ENCODE measurements at regions not wholly inside any gene's neighbourhood (a gene's known extent, or its start where the extent isn't known, plus 50 kb on each side); places are given as distances from the start of the nearest gene placed in this dataset.

DNA sequence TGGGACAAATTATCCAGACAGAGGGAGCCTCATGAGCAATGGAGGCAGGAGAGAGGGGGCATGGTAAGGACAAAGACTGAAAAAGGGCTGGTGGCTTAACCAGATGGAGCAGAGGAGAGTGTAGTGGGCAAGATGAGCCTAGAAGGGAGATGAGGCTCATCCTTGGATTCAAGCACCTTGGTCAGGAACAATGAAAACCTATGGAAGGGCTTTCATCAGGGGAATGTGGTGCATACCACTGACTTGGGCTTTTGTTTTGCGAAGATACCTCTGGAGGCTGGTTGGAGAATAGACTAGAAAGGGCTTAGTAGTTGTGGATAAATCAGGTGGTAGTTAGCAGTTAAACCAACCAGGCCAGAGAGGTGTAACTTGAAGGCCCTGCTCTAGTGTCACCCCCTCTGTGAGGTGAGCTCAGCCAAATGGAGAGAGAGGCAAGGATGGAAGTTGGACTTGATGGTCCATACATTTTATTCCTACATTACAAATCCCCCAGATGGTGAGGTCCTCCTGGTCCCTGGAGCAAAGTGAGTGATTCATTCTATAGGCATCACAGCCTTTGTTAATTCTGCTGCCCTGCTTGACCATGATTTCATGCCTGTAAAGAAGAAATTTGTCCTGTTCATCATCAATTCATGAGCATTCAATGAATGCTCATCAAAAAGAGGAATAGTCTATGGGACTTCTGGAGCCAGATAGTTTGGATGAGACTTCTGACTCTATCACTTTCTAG is 264.8 kb upstream of the IGFBP7 start:
- DNase-seq (ENCODE audit: low read depth): no peak
- TF ChIP-seq, protein P1, sequence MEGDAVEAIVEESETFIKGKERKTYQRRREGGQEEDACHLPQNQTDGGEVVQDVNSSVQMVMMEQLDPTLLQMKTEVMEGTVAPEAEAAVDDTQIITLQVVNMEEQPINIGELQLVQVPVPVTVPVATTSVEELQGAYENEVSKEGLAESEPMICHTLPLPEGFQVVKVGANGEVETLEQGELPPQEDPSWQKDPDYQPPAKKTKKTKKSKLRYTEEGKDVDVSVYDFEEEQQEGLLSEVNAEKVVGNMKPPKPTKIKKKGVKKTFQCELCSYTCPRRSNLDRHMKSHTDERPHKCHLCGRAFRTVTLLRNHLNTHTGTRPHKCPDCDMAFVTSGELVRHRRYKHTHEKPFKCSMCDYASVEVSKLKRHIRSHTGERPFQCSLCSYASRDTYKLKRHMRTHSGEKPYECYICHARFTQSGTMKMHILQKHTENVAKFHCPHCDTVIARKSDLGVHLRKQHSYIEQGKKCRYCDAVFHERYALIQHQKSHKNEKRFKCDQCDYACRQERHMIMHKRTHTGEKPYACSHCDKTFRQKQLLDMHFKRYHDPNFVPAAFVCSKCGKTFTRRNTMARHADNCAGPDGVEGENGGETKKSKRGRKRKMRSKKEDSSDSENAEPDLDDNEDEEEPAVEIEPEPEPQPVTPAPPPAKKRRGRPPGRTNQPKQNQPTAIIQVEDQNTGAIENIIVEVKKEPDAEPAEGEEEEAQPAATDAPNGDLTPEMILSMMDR (IDR thresholded peaks at IDR 0.05; ENCODE audit: insufficient read depth, low read length): no peak

DNA sequence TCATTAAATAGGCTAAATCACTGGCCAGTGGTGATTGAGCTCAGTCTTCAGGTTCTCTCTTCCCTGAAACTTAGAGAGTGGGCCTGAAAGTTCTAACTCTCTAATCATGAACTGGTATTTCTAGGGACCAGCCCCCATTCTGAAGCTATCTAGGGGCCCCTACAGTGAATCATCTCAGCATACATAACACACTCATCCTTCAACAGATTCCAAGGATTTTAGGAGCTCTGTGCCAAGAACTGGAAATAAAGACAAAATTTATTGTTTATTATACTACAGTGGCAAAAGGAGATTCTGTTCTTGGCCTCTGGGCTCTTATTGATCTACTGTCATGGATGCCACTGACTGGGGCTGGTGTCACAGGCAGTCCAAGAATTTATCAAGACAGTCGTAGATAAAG is 263.8 kb upstream of the IGFBP7 start:
- peak; percentile 6 for DNase-seq (ENCODE audit: low read depth)
- TF ChIP-seq, protein P1 (IDR thresholded peaks at IDR 0.05; ENCODE audit: insufficient read depth, low read length): no peak

More for the DNA sequence above, 264.8 kb upstream of the IGFBP7 start:
- H3K4me3 ChIP-seq (ENCODE audit: low read depth, low read length): no peak overlapping the region

DNA sequence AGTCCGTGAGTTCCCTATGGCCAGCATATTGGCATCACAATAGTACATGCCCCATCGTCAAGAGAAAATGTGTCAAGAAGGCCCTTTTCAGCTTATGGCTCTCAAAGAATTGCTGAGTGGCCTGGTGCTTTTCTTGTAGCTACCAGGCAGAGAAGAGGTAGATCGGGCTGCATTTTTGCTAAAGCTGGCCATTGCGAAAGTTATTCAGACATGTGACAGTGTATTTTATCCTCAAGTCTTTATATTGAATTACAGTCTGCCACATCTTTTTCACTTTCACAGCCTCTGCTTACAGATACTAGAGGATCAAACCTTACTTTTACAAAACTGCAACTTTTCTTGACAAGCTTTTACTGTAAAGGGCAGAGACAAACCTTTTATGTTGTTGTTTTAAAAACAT is 261.5 kb upstream of the IGFBP7 start:
- DNase-seq (ENCODE audit: low read depth): no peak
- TF ChIP-seq, protein P1 (IDR thresholded peaks at IDR 0.05; ENCODE audit: insufficient read depth, low read length): no peak

More for the DNA sequence above, 263.8 kb upstream of the IGFBP7 start:
- no peak overlapping the region for H3K4me3 ChIP-seq (ENCODE audit: low read depth, low read length)

DNA sequence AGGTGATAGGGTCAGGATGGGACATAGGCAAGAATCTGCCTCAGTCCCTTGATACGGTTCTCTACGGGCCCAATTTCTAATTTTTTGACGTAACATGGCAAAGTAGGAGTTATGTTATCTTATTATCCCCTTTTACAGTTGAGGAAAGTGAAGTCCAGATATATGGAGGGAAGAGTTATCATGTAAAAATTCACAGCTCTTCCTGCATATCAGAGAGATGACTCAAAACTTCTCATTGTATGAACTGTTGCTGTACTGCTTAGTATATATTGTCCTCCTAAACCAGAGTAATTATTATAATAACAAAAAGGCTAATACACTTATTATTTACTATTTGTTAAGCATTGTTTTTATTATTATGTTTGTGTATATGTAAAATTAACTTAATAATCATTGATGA is 260.5 kb upstream of the IGFBP7 start:
- H3K4me3 ChIP-seq (ENCODE audit: low read depth, low read length): no peak overlapping the region
- TF ChIP-seq, protein P1 (IDR thresholded peaks at IDR 0.05; ENCODE audit: insufficient read depth, low read length): no peak
- no peak for DNase-seq (ENCODE audit: low read depth)

More for the DNA sequence above, 261.5 kb upstream of the IGFBP7 start:
- H3K4me3 ChIP-seq (ENCODE audit: low read depth, low read length): no peak overlapping the region

DNA sequence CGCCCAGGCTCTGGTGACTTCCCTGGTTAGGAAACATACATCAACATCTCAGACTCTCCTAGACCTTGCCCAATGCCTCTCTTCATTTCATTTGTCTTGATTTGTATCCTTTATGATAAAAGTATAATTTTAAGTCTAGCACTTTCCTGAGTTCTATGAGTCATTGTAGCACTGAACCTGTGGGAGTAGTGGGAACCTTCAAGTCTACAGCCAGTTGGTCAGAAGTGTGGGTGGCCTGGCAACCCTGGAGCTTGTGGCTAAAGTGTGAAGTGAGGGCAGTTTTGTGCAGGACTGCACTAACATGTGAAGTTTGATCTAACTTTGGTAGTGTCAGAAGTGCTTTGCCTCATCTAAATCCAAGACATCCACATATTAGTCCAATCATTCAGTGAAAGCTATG is 259.3 kb upstream of the IGFBP7 start:
- no peak overlapping the region for H3K4me3 ChIP-seq (ENCODE audit: low read depth, low read length)
- no peak for DNase-seq (ENCODE audit: low read depth)
- TF ChIP-seq, protein P1 (IDR thresholded peaks at IDR 0.05; ENCODE audit: insufficient read depth, low read length): no peak

DNA sequence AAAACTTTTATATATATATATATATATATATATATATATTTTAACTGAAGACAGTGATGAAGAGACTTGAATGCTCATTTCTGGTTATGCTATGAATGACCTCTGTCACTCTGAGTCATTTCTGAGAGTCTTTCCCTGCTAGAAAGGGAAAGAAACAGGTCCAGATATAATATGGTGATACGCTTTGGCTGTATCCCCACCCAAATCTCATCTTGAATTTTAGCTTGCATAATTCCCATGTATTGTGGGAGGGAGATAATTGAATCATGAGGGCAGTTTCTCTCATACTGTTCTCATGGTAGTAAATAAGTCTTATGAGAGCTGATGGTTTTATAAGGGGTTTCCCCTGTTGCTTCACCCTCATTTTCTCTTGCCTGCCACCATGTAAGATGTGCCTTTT is 254.1 kb upstream of the IGFBP7 start:
- no peak overlapping the region for H3K4me3 ChIP-seq (ENCODE audit: low read depth, low read length)
- TF ChIP-seq, protein P1 (IDR thresholded peaks at IDR 0.05; ENCODE audit: insufficient read depth, low read length): no peak
- DNase-seq (ENCODE audit: low read depth): no peak

DNA sequence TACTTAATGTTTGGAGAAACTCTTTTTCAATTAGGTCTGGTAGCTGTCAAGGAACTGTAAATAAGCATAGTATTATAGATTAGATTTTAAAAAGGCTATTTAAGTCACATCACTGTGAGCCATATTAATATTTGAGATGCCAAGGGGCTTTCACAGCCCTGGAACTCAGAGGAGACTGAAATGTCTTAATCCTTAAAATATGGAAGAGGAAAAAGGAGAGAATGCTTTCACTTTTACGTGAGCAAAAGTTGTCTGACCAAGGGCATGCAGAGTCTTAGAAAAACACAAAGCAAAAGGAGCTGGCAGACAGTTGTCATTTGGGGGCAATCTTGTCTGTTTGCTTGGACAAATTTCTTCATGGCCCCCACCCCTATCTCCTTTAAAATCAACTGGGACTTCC is 253.2 kb upstream of the IGFBP7 start:
- TF ChIP-seq, protein P1 (IDR thresholded peaks at IDR 0.05; ENCODE audit: insufficient read depth, low read length): no peak
- DNase-seq (ENCODE audit: low read depth): no peak
- no peak overlapping the region for H3K4me3 ChIP-seq (ENCODE audit: low read depth, low read length)
